GM21528 (cell line): ENCODE measurements at regions not wholly inside any gene's neighbourhood (a gene's known extent, or its start where the extent isn't known, plus 50 kb on each side); places are given as distances from the start of the nearest gene placed in this dataset.

Source experiments
- ATAC-seq: cut with Tn5 transposase; IDR thresholded peaks from one replicate; pipeline ENCODE4 v1.9.1; 2021; ENCODE audit warnings: mild to moderate bottlenecking, moderate library complexity; ENCODE audit not compliant: unreplicated experiment, low FRiP score

- no peak for ATAC-seq
These were observed 51.9 kb upstream of the ADORA2B start for GRCh38 chr17:15892731-15893657.

GRCh38 chr17:15893658-15894024, 51.3 kb upstream of the ADORA2B start:
- no peak for ATAC-seq

- no peak for ATAC-seq
These were observed 50.7 kb upstream of the ADORA2B start for GRCh38 chr17:15894258-15894657.

- ATAC-seq = no peak
These were observed 49.8 kb upstream of the ADORA2B start for GRCh38 chr17:15894913-15895658.
